Activated naive CD4-positive, alpha-beta T cell treated with anti-CD3 and anti-CD28 coated beads, Interleukin-2, amount 50 U/mL, for 72 hours (primary cell): ENCODE measurements at regions not wholly inside any gene's neighbourhood (a gene's known extent, or its start where the extent isn't known, plus 50 kb on each side); places are given as distances from the start of the nearest gene placed in this dataset.

ENCODE experiments used
- ATAC-seq, 2 donors: fragments of 150-1000 bp; cut with Tn5 transposase; 2 replicates each; pipeline ENCODE4 v1.10.0; 2021; ENCODE audit warnings: mild to moderate bottlenecking in 2 of 2, moderate library complexity in 2 of 2
- DNase-seq, 2 donors: peaks; one replicate each; pipeline ENCODE4 v3.0.0; 2021 to 2022; ENCODE audit warnings: low spot score in 2 of 2
- H3K27ac Mint-ChIP-seq, 2 donors: one replicate each; pipeline ENCODE4 v1.8.0; 2022; ENCODE audit warnings: mild to moderate bottlenecking in 2 of 2, mixed read lengths in 2 of 2
- H3K36me3 Mint-ChIP-seq, 2 donors: one replicate each; pipeline ENCODE4 v1.8.0; 2022; ENCODE audit warnings: mixed read lengths in 2 of 2
- H3K9me3 Mint-ChIP-seq, 2 donors: one replicate each; pipeline ENCODE4 v1.8.0; 2022; ENCODE audit warnings: mixed read lengths in 2 of 2

DNA sequence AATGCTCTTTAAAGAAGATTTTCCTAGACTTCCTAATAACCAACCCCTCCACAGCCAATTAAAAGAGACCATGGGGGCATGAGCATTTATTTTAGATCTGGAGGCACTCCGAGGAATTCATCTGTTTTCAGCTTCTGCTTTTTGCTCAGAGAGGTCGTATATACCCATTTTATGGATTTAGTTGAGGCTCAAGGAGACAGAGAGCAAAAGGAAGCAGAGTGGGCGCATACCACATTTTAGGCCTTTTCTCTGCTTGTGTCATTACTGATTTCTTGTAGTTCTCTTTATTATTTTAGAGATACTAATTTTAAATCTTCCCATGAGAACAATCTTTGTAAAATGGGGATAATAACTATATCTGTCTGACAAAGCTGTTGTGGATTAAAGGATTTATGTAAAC is 129.6 kb upstream of the IFNGR1 start:
- Mint-ChIP-seq H3K36me3 (no peaks in the 10 kb centered on the region), H3K27ac (no peak overlapping the region), H3K9me3 (no peaks in the 10 kb centered on the region)
- ATAC-seq = no peak
- DNase-seq = no peak

DNA sequence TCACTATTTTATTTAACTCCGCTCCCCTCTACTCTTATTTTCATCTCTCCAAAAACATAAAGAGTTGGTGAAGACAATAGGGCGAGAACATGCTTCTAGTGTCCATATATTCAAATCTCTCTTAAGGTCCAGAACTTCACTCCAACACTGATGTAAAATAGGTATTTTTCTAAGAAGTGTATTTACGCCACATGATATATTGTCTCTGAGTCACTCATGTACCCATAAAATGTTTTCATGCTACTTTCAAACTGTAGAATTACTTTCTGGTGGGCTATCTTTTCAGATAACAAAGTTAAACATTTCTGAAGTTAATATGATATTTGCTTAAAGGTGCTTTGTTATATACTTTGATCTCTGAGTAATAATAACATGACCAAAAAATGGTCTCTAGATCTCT is 124.1 kb upstream of the IFNGR1 start:
- Mint-ChIP-seq H3K9me3 (no peaks in the 10 kb centered on the region), H3K27ac (peak overlapping the region in 1 of 2 donors; percentile 59), H3K36me3 (no peaks in the 10 kb centered on the region)
- ATAC-seq (no peak), DNase-seq (no peak)

DNA sequence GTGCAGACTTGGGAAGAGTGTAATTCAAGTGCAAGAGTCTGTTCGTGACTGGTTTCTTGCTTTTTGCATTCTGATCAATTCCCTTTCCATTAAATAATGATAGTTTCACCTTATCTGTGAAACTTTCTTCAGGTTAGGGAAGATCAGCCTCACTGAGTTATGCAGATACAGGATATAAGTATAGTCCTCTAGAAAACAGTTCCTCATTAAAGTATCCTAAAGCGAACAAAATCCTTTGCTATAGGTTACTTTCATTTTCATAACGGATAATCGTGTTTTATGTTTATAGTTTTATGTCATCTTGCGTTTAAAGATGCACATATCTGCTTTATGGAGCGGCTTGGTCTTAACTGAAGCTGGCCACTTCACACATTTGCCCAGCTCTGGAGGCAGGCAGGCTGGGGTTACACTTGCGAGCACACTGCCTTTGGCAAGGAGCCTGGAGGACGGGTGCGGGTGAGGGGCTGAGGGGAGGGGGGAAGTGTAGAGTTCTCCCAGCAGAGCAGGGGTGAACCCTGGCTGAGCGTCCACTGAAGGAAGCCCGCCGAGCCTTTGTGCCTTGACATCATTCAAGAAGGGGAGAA is 123.5 kb upstream of the IFNGR1 start:
- ATAC-seq (peak in 1 of 2 donors; percentile 46), DNase-seq (no peak)
- no peaks in the 10 kb centered on the region for H3K36me3 Mint-ChIP-seq
- no peaks in the 10 kb centered on the region for H3K9me3 Mint-ChIP-seq
- H3K27ac Mint-ChIP-seq = peak overlapping the region in 1 of 2 donors; percentile 59

DNA sequence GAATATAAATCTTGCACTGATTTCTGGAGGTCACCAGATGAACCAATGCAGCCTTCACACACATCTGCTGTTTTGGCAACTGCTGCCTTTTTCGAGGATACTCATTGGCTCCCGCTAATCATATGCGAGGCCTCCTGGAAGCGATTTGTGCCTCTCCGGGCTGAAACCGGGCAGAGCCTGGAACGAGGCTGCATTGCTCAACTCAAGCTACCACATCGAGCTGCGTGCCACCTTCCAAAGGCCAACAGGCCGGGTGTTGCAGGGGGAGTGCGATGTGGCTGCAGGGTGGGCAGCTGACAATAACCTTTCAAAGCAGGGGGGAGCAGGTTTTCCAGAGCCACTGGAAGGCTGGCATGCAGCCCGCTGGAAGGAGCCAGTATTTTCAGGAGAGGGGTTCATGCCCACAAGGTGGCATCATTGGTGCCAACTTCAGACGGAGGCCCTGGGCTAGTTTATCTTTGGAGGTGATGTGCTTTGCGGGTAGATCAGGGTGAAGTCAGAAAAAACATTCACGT is 122.6 kb upstream of the IFNGR1 start:
- H3K9me3 Mint-ChIP-seq = no peaks in the 10 kb centered on the region
- ATAC-seq (peak in 1 of 2 donors; percentile 57), DNase-seq (peak in 1 of 2 donors; percentile 16)
- H3K27ac Mint-ChIP-seq = no peak overlapping the region
- H3K36me3 Mint-ChIP-seq = no peaks in the 10 kb centered on the region

DNA sequence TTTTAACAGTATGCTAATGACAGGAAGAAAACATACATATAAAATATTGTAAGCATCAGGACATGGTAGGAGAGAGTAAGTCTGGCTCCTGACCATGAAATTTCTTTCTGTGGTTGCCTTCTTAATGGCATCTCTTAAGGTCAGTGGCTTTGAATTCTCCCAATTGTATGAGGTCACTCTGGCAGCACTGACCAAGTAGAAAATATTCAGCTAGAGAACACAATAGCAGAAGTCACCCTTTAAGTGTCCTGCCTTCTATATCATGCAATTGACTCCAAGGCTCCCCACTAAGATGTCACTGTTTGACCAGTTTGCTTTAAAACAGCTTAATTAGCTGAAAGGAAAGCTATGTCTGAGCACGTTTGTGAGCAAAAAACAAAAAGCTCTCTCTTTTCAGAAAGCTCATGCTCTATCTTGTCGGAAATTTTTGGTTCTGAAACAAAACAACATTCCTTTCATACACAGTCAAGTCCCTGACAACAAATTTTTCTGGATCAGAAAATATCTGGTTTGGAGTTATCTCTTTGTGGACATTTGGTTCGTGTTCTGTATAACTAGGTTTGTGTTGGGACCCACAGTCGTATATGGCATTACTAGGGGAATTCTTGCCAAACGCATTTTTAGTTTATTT is 120.9 kb upstream of the IFNGR1 start:
- H3K27ac Mint-ChIP-seq = no peak overlapping the region

DNA sequence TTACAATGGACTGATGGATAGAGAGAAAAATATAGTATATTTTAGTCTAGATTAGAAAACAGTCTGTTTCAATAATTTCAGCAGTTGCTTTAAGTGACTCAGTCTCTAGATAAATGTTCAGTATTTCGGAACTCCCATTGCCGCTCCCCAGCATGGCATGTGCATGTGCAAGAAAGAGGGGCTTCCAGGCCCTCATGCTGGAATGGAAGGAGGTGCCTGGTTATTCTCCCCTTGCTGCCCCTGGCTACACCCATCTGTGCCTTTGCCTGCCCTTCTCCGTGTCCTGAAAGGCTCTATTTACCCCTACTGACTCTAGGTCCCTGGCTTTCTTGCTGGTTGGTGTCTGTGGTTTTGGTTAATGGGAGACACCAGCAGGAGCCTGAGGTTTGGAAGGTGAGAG is 115.7 kb upstream of the IFNGR1 start:
- ATAC-seq (no peak), DNase-seq (no peak)
- Mint-ChIP-seq H3K9me3 (no peaks in the 10 kb centered on the region), H3K27ac (no peak overlapping the region), H3K36me3 (no peaks in the 10 kb centered on the region)

More for the DNA sequence above, 120.9 kb upstream of the IFNGR1 start:
- DNase-seq = no peak
- Mint-ChIP-seq H3K36me3 (no peaks in the 10 kb centered on the region), H3K9me3 (no peaks in the 10 kb centered on the region)
- no peak for ATAC-seq

DNA sequence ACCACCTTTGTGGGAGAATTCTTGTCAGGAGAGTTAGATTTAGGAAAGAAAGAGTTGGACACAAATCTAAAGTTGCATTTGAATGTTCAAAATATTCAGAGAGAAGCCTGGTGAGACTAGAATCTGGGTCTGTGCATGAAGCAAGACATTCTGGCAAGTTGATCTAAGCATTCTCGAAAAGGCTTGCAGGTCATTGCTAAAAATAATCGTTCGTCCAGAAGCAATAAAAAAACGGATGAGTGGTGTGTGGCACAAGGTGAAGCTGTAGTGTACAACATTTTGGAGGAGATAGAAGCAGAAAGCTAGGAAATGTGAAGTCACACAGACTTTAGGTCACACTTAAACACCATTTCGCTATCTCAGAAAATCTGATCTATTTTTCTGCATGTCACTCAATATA is 114.9 kb upstream of the IFNGR1 start:
- Mint-ChIP-seq H3K27ac (no peak overlapping the region), H3K9me3 (no peaks in the 10 kb centered on the region), H3K36me3 (no peaks in the 10 kb centered on the region)
- DNase-seq (no peak), ATAC-seq (no peak)

DNA sequence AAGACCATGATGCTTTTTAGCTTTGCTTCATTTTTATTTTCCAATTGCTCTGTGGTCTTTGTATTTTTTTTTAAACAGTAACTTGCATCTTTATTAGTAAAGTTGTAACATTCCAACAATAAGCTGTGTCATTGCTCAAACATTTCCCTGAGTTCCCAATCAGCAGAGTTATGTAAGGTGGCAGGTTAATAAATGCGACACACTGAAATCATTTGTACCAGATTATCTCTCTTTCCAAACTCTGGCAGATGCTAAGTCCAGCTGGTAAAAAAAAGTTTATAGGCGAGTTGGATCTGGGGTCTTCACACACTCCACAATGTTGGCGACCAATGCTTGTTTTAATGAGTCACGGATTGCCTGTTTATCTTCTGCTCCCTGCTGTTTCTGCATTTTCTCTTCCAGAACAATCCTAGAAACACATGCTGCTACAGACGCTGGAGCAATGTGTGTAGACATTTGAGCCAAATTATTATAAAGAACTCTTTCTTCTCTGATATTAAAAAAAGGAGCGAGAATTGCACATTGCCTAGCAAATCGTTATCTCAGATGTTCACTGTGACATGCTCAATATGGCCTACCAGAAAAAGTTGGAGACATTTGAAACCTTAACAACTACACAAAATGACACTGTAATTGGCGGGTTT is 113.6 kb upstream of the IFNGR1 start:
- no peak for ATAC-seq
- no peak overlapping the region for H3K27ac Mint-ChIP-seq
- no peaks in the 10 kb centered on the region for H3K9me3 Mint-ChIP-seq
- DNase-seq = no peak
- H3K36me3 Mint-ChIP-seq = no peaks in the 10 kb centered on the region

DNA sequence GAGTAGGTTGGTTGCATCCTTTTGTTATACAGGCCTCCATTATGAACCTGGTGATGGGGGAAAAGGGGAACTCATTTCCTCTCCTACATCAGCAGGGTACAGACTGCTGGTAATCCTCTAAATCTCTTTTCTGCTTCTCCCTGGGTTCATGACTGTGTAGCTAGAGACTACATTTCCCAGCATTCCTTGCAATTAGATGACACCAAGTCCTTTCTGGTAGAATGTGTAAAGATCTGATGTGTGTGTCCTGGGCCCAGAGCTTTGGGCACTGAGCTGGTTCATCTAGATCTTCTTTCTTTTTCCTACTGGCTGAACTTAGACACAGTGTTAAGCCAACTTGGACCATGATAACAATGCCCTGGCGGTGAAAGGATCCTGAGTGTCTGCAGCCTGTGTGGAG is 104.7 kb upstream of the IFNGR1 start:
- no peak for ATAC-seq
- DNase-seq = no peak
- no peak overlapping the region for H3K27ac Mint-ChIP-seq
- no peaks in the 10 kb centered on the region for H3K36me3 Mint-ChIP-seq
- H3K9me3 Mint-ChIP-seq = no peaks in the 10 kb centered on the region

DNA sequence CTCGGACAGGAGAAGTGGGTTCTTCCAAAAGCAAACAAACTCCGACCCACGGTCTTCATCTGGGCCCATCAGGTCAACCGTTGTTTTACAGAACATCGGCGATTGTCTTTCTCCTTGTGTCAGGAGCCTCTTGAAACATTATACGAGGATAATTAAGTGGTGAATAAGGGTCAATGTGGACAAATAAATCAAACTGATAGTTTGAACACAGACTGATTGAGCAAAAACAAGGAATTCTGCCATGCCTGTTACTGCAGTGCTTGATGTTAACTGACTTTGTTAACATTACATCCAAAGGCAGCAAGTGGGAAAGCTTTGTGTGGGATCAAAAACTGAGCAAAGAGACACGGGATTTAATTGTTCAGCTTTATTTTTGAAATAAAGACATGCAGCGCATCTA is 101.1 kb upstream of the IFNGR1 start:
- ATAC-seq (no peak), DNase-seq (no peak)
- Mint-ChIP-seq H3K36me3 (no peaks in the 10 kb centered on the region), H3K9me3 (no peaks in the 10 kb centered on the region), H3K27ac (no peak overlapping the region)

DNA sequence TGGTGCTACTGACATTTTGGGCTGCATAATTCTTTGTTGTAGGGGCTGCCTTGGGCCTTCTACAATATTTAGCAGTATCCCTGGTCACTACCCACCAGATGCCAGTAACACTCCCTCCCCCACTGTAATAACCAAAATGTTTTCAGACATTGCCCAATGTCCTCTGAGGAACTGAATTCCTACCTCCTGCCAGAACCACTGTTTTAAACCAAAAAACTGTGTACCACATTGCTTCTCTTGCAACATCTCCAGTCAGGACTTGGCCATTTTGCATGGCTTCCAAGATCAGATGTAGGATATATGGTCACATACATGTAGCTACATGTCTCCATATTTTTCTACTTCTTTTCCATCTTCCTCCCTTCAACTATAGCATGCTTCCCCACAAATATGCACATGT is 97.4 kb upstream of the IFNGR1 start:
- no peak for ATAC-seq
- H3K36me3 Mint-ChIP-seq = no peaks in the 10 kb centered on the region
- no peak for DNase-seq
- H3K9me3 Mint-ChIP-seq = no peaks in the 10 kb centered on the region
- H3K27ac Mint-ChIP-seq = no peak overlapping the region

DNA sequence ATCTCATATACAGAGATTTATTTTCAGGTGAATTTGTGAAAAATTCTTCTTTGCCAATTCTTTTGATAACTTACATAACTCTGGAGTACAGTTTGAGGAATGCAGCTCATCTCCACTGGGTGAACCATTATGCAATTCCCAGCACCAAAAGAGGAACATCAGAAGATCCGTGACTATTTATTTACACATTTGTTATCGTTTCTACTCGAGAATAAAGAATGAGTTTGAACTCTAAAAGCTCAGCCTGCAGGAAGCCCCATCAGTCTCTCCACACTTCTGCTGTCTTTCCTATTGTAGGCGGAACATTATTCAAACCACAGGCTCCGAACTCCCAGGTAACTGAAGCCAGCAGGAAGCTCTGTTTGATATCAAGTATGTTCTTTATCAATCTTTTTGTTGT is 95.9 kb upstream of the IFNGR1 start:
- Mint-ChIP-seq H3K27ac (no peak overlapping the region), H3K9me3 (no peaks in the 10 kb centered on the region), H3K36me3 (no peaks in the 10 kb centered on the region)
- ATAC-seq (no peak), DNase-seq (no peak)

DNA sequence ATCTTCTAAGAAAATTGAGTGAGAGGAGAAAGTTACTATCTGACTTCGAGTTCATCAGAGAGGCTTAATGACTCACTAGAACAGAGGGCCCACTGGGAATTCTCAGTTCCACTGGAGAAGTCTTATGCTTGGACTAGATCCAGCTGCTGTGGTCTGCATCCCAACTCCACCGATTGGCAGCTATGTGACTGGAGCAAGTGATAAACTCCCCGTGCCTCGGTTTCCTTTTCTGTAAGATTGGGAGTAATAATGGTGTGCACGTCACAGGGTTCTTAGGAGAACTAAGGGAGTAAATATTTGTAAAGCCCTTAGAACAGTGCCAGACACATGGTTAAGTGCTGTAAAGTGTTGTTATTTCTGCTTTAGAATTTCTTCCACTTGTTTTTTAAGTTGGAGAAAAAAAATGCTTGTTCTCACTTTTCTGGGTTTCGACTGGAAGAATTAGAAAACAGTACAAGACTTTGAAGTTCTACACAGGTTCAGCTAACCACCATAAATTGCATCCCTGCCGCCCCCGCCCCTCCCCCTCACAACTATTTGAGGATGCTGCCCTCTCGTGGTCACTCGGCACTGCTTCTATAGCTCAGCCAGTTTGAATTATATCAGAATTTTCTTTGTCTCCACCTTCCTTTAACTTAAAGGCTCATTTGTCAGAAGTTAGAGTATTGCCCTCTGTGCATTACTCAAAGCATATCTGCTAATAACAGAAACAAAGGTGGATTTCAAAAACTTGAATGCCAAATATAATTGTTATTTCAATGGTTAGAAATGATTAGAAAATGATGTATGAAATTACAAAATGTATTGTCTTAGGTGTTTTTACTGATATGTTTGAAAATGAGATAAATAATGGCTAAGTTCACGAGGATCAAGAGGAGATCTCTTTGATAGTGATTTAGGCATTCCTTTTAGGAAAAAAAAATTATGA is 95.0 kb upstream of the IFNGR1 start:
- Mint-ChIP-seq H3K9me3 (no peaks in the 10 kb centered on the region), H3K36me3 (no peaks in the 10 kb centered on the region), H3K27ac (no peak overlapping the region)
- DNase-seq (peak in 1 of 2 donors; percentile 51), ATAC-seq (peak; percentile 73 to 82)

DNA sequence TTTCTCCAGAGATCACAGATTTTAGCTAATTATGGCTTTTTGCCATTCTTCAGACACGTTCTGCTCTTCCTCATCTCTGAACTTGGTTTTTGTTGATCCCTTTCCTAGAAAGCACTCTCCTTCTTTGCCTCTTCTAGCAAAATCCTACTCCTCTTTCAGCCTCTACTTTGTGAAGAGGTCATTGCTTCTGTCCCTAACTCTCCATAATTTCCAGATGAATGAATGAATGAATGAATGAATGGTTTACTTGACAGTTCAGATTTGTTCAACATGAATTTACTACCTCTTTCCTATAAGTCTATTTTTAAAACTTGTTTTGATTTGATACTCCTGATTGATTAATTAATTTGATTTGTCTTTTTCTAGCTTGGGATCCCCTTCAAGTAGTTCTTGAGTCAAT is 94.0 kb upstream of the IFNGR1 start:
- H3K9me3 Mint-ChIP-seq = no peaks in the 10 kb centered on the region
- H3K27ac Mint-ChIP-seq = no peak overlapping the region
- DNase-seq (no peak), ATAC-seq (no peak)
- H3K36me3 Mint-ChIP-seq = no peaks in the 10 kb centered on the region

DNA sequence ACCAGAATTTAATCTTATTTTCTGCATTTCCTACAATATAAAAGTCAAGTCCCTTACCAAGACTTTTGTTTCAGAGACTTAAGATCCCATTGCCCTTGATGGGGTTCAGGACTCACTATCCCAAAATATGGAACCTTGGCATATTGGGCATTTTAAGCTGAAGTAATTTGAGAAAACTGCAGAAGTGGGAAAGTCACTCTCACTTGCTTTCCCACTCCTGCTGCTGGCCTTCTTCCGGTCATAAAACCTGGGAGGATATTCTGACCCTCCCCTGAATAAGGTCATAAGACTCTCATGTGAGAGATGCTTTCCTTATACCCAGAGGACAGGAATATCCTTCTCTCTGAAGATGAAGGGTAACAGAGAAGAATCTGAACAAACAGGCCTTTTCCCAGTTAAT is 92.8 kb upstream of the IFNGR1 start:
- Mint-ChIP-seq H3K9me3 (no peaks in the 10 kb centered on the region), H3K36me3 (no peaks in the 10 kb centered on the region), H3K27ac (no peak overlapping the region)
- DNase-seq (no peak), ATAC-seq (no peak)

DNA sequence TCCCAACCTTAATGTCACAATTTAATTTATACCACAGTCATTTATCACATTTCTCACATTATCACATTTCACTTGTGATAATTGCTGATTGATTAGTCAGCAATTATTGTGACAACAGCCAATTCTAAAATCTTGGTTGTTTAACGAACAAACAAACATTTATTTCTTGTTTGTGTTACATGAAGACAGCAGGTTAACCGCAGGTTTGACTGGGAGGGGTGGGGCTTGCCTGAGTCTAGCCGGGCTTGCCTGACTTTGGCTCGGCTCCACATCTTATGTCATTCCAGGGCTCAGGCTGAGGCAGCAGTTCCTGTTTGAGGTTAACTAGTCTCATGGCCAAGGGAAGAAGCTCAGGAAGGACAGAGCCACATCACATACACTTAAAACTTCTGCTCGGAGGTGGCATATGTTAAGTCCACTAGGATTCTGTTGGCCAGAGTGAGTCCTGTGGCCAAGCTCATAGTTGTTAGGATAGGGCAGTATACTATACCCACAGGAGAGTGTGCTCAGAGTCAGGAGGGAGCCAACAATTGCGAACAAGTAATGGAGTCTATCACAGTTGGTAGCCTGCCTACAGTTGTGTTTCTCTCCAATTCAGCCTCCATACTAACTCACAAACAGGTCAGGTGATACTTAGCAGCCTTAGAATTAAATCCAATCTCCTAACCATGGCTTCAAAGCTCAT is 90.0 kb upstream of the IFNGR1 start:
- H3K36me3 Mint-ChIP-seq = no peaks in the 10 kb centered on the region
- ATAC-seq (no peak), DNase-seq (no peak)
- no peaks in the 10 kb centered on the region for H3K9me3 Mint-ChIP-seq
- H3K27ac Mint-ChIP-seq = no peak overlapping the region
